C4-2B (cell line): ENCODE measurements at regions not wholly inside any gene's neighbourhood (a gene's known extent, or its start where the extent isn't known, plus 50 kb on each side); places are given as distances from the start of the nearest gene placed in this dataset.

Source experiments
- CTCF ChIP-seq: fragments of 450-650 bp; conservative IDR thresholded peaks from 2 replicates; pipeline ENCODE4 v1.5.1; 2017; ENCODE audit warnings: mild to moderate bottlenecking
- ZFX ChIP-seq: fragments of 450-650 bp; IDR thresholded peaks from 2 replicates; pipeline ENCODE4 v1.6.1; 2017

- TF ChIP-seq CTCF (no peak), ZFX (no peak)
Observed at GRCh38 chr10:4622384-4622783, 203.6 kb upstream of the AKR1E2 start.
